ENCODE measurements at regions not wholly inside any gene's neighbourhood (a gene's known extent, or its start where the extent isn't known, plus 50 kb on each side); places are given as distances from the start of the nearest gene placed in this dataset.
A peak's percentile ranks its signal among the peaks of the same experiment; 100 is the strongest.

- no peak for DNase-seq
These were observed 336.6 kb downstream of the SLITRK2 start for GRCh38 chrX:146154191-146154590.

- no peak for DNase-seq
These were observed 343.0 kb downstream of the SLITRK2 start for GRCh38 chrX:146160443-146161203.

GRCh38 chrX:146173742-146174141, 356.1 kb downstream of the SLITRK2 start:
- no peak for DNase-seq

- DNase-seq, result no peak
These were observed 364.2 kb downstream of the SLITRK2 start for GRCh38 chrX:146181858-146182257.

GRCh38 chrX:146186540-146186939, 368.9 kb downstream of the SLITRK2 start:
- no peak for DNase-seq

GRCh38 chrX:146189371-146189770, 371.7 kb downstream of the SLITRK2 start:
- no peak for DNase-seq

- no peak for DNase-seq
These were observed 391.2 kb downstream of the SLITRK2 start for GRCh38 chrX:146208821-146209220.

GRCh38 chrX:146224442-146224841, 406.8 kb downstream of the SLITRK2 start:
- peak; percentile 15 for DNase-seq

GRCh38 chrX:146238173-146238572, 420.5 kb downstream of the SLITRK2 start:
- DNase-seq, result peak; percentile 80

GRCh38 chrX:146241902-146242301, 424.3 kb downstream of the SLITRK2 start:
- DNase-seq, result no peak

GRCh38 chrX:146243041-146243440, 425.4 kb downstream of the SLITRK2 start:
- no peak for DNase-seq

- DNase-seq, result no peak
These were observed 441.6 kb downstream of the SLITRK2 start for GRCh38 chrX:146259207-146259606.

GRCh38 chrX:146264763-146265375, 447.2 kb downstream of the SLITRK2 start:
- DNase-seq, result no peak

- no peak for DNase-seq
These were observed 460.8 kb downstream of the SLITRK2 start for GRCh38 chrX:146278381-146278780.
